H9 (cell line): ENCODE measurements at regions not wholly inside any gene's neighbourhood (a gene's known extent, or its start where the extent isn't known, plus 50 kb on each side); places are given as distances from the start of the nearest gene placed in this dataset.

Source experiments
- DNase-seq: peaks from one replicate; pipeline ENCODE4 v3.0.0-alpha.2; 2017
- H2AFZ ChIP-seq: one replicate; pipeline ENCODE4 v1.6.1; 2013; ENCODE audit warnings: mild to moderate bottlenecking, low read length, control low read depth, moderate library complexity
- H2AK5ac ChIP-seq: 2 replicates; pipeline ENCODE4 v1.6.1; 2013; ENCODE audit warnings: low read length, control low read depth, mixed read lengths; ENCODE audit not compliant: insufficient read length
- H2BK120ac ChIP-seq: one replicate; pipeline ENCODE4 v1.6.1; 2013; ENCODE audit warnings: low read depth, mild to moderate bottlenecking, low read length, control low read depth, inconsistent platforms; ENCODE audit not compliant: poor library complexity, severe bottlenecking
- H2BK12ac ChIP-seq: 2 replicates; pipeline ENCODE4 v1.6.1; 2013; ENCODE audit warnings: low read length, control low read depth, mixed read lengths, low read depth; ENCODE audit not compliant: insufficient read length
- H2BK15ac ChIP-seq: 2 replicates; pipeline ENCODE4 v1.6.1; 2013; ENCODE audit warnings: low read depth, low read length, control low read depth
- H2BK20ac ChIP-seq: one replicate; pipeline ENCODE4 v1.6.1; 2013; ENCODE audit warnings: low read depth, mild to moderate bottlenecking, low read length, control low read depth, inconsistent platforms; ENCODE audit not compliant: poor library complexity, severe bottlenecking
- H2BK5ac ChIP-seq: 2 replicates; pipeline ENCODE4 v1.6.1; 2013; ENCODE audit warnings: low read length, control low read depth, mixed read lengths; ENCODE audit not compliant: insufficient read length
- H3K14ac ChIP-seq: 2 replicates; pipeline ENCODE4 v1.6.1; 2013; ENCODE audit warnings: low read length, control low read depth; ENCODE audit not compliant: insufficient read depth
- H3K18ac ChIP-seq: 2 replicates; pipeline ENCODE4 v1.6.1; 2013; ENCODE audit warnings: low read depth, mild to moderate bottlenecking, mixed read lengths, low read length, control low read depth; ENCODE audit not compliant: insufficient read length
- H3K23ac ChIP-seq: 2 replicates; pipeline ENCODE4 v1.6.1; 2013; ENCODE audit warnings: low read length, control low read depth, mixed read lengths, low read depth; ENCODE audit not compliant: insufficient read length
- H3K23me2 ChIP-seq: 2 replicates; pipeline ENCODE4 v1.6.1; 2013; ENCODE audit warnings: low read depth, mild to moderate bottlenecking, mixed read lengths, low read length, control low read depth; ENCODE audit not compliant: insufficient read length, poor library complexity, severe bottlenecking
- H3K27ac ChIP-seq: 2 replicates; pipeline ENCODE4 v1.5.1; 2013; ENCODE audit warnings: low read length, control low read depth, mixed read lengths, low read depth; ENCODE audit not compliant: insufficient read length
- H3K27me3 ChIP-seq: 2 replicates; pipeline ENCODE4 v1.6.1; 2013; ENCODE audit warnings: low read length, control low read depth, inconsistent platforms; ENCODE audit not compliant: insufficient read depth
- H3K4ac ChIP-seq: 2 replicates; pipeline ENCODE4 v1.6.1; 2013; ENCODE audit warnings: low read depth, mild to moderate bottlenecking, control low read depth, inconsistent platforms, low read length, moderate library complexity
- H3K4me1 ChIP-seq: 2 replicates; pipeline ENCODE4 v1.6.1; 2013; ENCODE audit warnings: low read length, control low read depth, inconsistent platforms; ENCODE audit not compliant: insufficient read depth
- H3K4me2 ChIP-seq: 2 replicates; pipeline ENCODE4 v1.6.1; 2013; ENCODE audit warnings: low read length, control low read depth, mixed read lengths; ENCODE audit not compliant: insufficient read length, insufficient read depth
- H3K56ac ChIP-seq: 2 replicates; pipeline ENCODE4 v1.6.1; 2013; ENCODE audit warnings: low read depth, mild to moderate bottlenecking, mixed read lengths, low read length, control low read depth; ENCODE audit not compliant: insufficient read length
- H3K79me1 ChIP-seq: 2 replicates; pipeline ENCODE4 v1.6.1; 2013; ENCODE audit warnings: low read depth, mild to moderate bottlenecking, moderate library complexity, low read length, control low read depth, inconsistent platforms; ENCODE audit not compliant: insufficient read depth, poor library complexity, severe bottlenecking
- H3K79me2 ChIP-seq: 2 replicates; pipeline ENCODE4 v1.6.1; 2013; ENCODE audit warnings: low read length, control low read depth, inconsistent platforms; ENCODE audit not compliant: insufficient read depth
- H3K9ac ChIP-seq: 2 replicates; pipeline ENCODE4 v1.6.1; 2013; ENCODE audit warnings: low read length, control low read depth, mixed read lengths; ENCODE audit not compliant: insufficient read length; ENCODE audit errors: extremely low read depth
- H3K9me3 ChIP-seq: one replicate; pipeline ENCODE4 v1.6.1; 2013; ENCODE audit warnings: low read depth, low read length, inconsistent platforms; ENCODE audit not compliant: control insufficient read depth
- H3T11ph ChIP-seq: one replicate; pipeline ENCODE4 v1.6.1; 2013; ENCODE audit warnings: mild to moderate bottlenecking, low read length, control low read depth, inconsistent platforms
- H4K20me1 ChIP-seq: one replicate; pipeline ENCODE4 v1.6.1; 2013; ENCODE audit not compliant: control insufficient read depth, insufficient read length, insufficient read depth
- H4K5ac ChIP-seq: 2 replicates; pipeline ENCODE4 v1.6.1; 2013; ENCODE audit warnings: low read depth, mild to moderate bottlenecking, mixed read lengths, low read length, control low read depth; ENCODE audit not compliant: insufficient read length
- H4K8ac ChIP-seq: replicated peaks from 2 replicates; pipeline ENCODE4 v1.6.1; 2013; ENCODE audit warnings: low read length, control low read depth, mixed read lengths, low read depth; ENCODE audit not compliant: insufficient read length
- H4K91ac ChIP-seq: 2 replicates; pipeline ENCODE4 v1.6.1; 2013; ENCODE audit warnings: low read depth, mild to moderate bottlenecking, moderate library complexity, mixed read lengths, low read length, control low read depth; ENCODE audit not compliant: insufficient read length
- H3K27ac Mint-ChIP-seq, 3 experiments: 2 replicates in 2 of 3; 3 replicates in 1 of 3; pipeline ENCODE4 v1.8.0; 2020 to 2021; ENCODE audit warnings: mixed read lengths in 3 of 3, mild to moderate bottlenecking in 1 of 3, moderate library complexity in 1 of 3
- H3K27me3 Mint-ChIP-seq: 2 replicates; pipeline ENCODE4 v1.8.0; 2021; ENCODE audit warnings: low read depth, mild to moderate bottlenecking, moderate library complexity, mixed read lengths
- H3K36me3 Mint-ChIP-seq, 3 experiments: 2 replicates in 2 of 3; 3 replicates in 1 of 3; pipeline ENCODE4 v1.8.0; 2020 to 2021; ENCODE audit warnings: low read depth in 3 of 3, mixed read lengths in 3 of 3; ENCODE audit not compliant: insufficient read depth in 1 of 3
- H3K4me1 Mint-ChIP-seq, 2 experiments: 2 replicates each; pipeline ENCODE4 v1.8.0; 2020; ENCODE audit warnings: mixed read lengths in 2 of 2
- H3K4me3 Mint-ChIP-seq, 2 experiments: 2 replicates in 1 of 2; 3 replicates in 1 of 2; pipeline ENCODE4 v1.8.0; 2020 to 2021; ENCODE audit warnings: mild to moderate bottlenecking in 2 of 2, mixed read lengths in 2 of 2, moderate library complexity in 1 of 2
- H3K9me3 Mint-ChIP-seq, 2 experiments: 2 replicates in 1 of 2; 3 replicates in 1 of 2; pipeline ENCODE4 v1.8.0; 2020; ENCODE audit warnings: mild to moderate bottlenecking in 2 of 2, mixed read lengths in 2 of 2, moderate library complexity in 1 of 2
- CTCF ChIP-seq: fragments of 200-600 bp; sonication (generic); conservative IDR thresholded peaks from 3 replicates; pipeline ENCODE4 v1.8.0; 2021; ENCODE audit warnings: antibody characterized with exemption, mild to moderate bottlenecking
- WGBS: extraction: QIAGEN DNeasy Blood & Tissue Kit; methylation state at CpG from one replicate; pipeline ENCODE4 v1.1.7; 2013; ENCODE audit warnings: missing lambda C conversion rate, low lambda C conversion rate, mixed read lengths; ENCODE audit not compliant: insufficient read length; ENCODE audit errors: extremely low coverage; 5-methylcytosine and 5-hydroxymethylcytosine counted together

GRCh38 chr2:239569401-239570090 is 168.7 kb upstream of the HDAC4 start:
- Histone ChIP-seq H3K9ac (no peak overlapping the region), H3K4me2 (no peak overlapping the region), H2BK12ac (no peak overlapping the region), H3K79me2 (no peaks in the 10 kb centered on the region), H4K8ac (no peak overlapping the region), H4K5ac (no peak overlapping the region), H3K56ac (no peak overlapping the region), H2BK20ac (no peak overlapping the region), H2BK120ac (no peak overlapping the region), H3K23me2 (no peaks in the 10 kb centered on the region), H2BK15ac (no peak overlapping the region), H3K9me3 (no peaks in the 10 kb centered on the region), H4K91ac (no peak overlapping the region), H3K14ac (no peak overlapping the region), H3K27ac (no peak overlapping the region), H3K4me1 (no peaks in the 10 kb centered on the region), H3K23ac (no peak overlapping the region), H2BK5ac (no peak overlapping the region), H2AFZ (no peak overlapping the region), H3K4ac (no peak overlapping the region), H3K27me3 (no peaks in the 10 kb centered on the region), H3K18ac (no peak overlapping the region), H3T11ph (no peak overlapping the region), H2AK5ac (no peak overlapping the region), H4K20me1 (no peaks in the 10 kb centered on the region), H3K79me1 (no peaks in the 10 kb centered on the region)
- no peaks in the 10 kb centered on the region for H3K36me3 Mint-ChIP-seq
- H3K4me3 Mint-ChIP-seq: no peak overlapping the region
- TF ChIP-seq CTCF: no peak
- peak overlapping the region in 1 of 3 experiments; percentile 49; a peak in 2 of 7 replicates for H3K27ac Mint-ChIP-seq
- peaks cover 8% of the 10 kb centered on the region for H3K27me3 Mint-ChIP-seq
- no peak for DNase-seq
- WGBS: no CpG with 5 or more reads among the region's 24 CpGs
- H3K4me1 Mint-ChIP-seq: no peaks in the 10 kb centered on the region
- no peaks in the 10 kb centered on the region for H3K9me3 Mint-ChIP-seq
